K562 (cell line): ENCODE measurements at regions not wholly inside any gene's neighbourhood (a gene's known extent, or its start where the extent isn't known, plus 50 kb on each side); places are given as distances from the start of the nearest gene placed in this dataset.

Experiments used
- GATAD2A ChIP-seq: fragments of 450-650 bp; IDR thresholded peaks from 2 replicates; pipeline ENCODE4 v1.6.1; 2017
- POLR2AphosphoS5 ChIP-seq: IDR thresholded peaks from 2 replicates; pipeline ENCODE4 v1.6.1; 2011; ENCODE audit warnings: mild to moderate bottlenecking, low read depth, low read length, moderate library complexity; ENCODE audit not compliant: control insufficient read depth, insufficient read depth
- RFX1 ChIP-seq: fragments of 450-650 bp; IDR thresholded peaks from 2 replicates; pipeline ENCODE4 v1.6.1; 2016; ENCODE audit warnings: mild to moderate bottlenecking, moderate library complexity
- SIN3A ChIP-seq, 2 experiments: fragments of 150-350 bp in 1 of 2; IDR thresholded peaks; 2 replicates each; pipeline ENCODE4 v1.6.1; 2011 to 2016; ENCODE audit warnings: borderline replicate concordance in 2 of 2, low read depth in 2 of 2, low read length in 2 of 2, mild to moderate bottlenecking in 2 of 2, moderate library complexity in 2 of 2; ENCODE audit not compliant: control insufficient read depth in 1 of 2
- TAF15 ChIP-seq: fragments of 200-400 bp; formaldehyde crosslinking; IDR thresholded peaks from 2 replicates; pipeline ENCODE4 v1.6.1; 2017; ENCODE audit warnings: mild to moderate bottlenecking, low read depth, low read length, moderate library complexity
- TEAD4 ChIP-seq, 2 experiments: sonication (generic) in 1 of 2; formaldehyde crosslinking in 1 of 2; IDR thresholded peaks; 2 replicates each; pipeline versions ENCODE4 v1.6.1 to v1.8.0; 2012 to 2022; ENCODE audit warnings: borderline replicate concordance in 1 of 2, inconsistent platforms in 1 of 2, low read length in 1 of 2, mild to moderate bottlenecking in 1 of 2, missing genetic modification reagents in 1 of 2
- ZNF408 ChIP-seq: fragments of 250-450 bp; sonication (Bioruptor Pico); IDR thresholded peaks from 2 replicates; pipeline ENCODE4 v1.4.0; 2020; ENCODE audit warnings: low read depth, mild to moderate bottlenecking, moderate library complexity
- TF ChIP-seq, protein P1 (sequence below): fragments of 250-450 bp; sonication (Bioruptor Pico); IDR thresholded peaks from 2 replicates; pipeline ENCODE4 v1.4.0; 2020; ENCODE audit warnings: mild to moderate bottlenecking, moderate library complexity
- TF ChIP-seq, protein P2 (sequence below), 3 experiments: IDR thresholded peaks in 2 of 3; conservative IDR thresholded peaks in 1 of 3; 2 replicates each; pipeline ENCODE4 v1.5.1; 2011 to 2012; ENCODE audit warnings: low read length in 3 of 3, mild to moderate bottlenecking in 3 of 3, control low read depth in 2 of 3, improper control_type of control experiment in 1 of 3, inconsistent platforms in 1 of 3, low read depth in 1 of 3, mixed read lengths in 1 of 3, moderate library complexity in 1 of 3; ENCODE audit not compliant: insufficient read depth in 2 of 3
- TF ChIP-seq, protein P3 (sequence below): fragments of 450-650 bp; IDR thresholded peaks from 2 replicates; pipeline ENCODE4 v1.6.1; 2016; ENCODE audit warnings: missing biosample characterization, missing genetic modification characterization

DNA sequence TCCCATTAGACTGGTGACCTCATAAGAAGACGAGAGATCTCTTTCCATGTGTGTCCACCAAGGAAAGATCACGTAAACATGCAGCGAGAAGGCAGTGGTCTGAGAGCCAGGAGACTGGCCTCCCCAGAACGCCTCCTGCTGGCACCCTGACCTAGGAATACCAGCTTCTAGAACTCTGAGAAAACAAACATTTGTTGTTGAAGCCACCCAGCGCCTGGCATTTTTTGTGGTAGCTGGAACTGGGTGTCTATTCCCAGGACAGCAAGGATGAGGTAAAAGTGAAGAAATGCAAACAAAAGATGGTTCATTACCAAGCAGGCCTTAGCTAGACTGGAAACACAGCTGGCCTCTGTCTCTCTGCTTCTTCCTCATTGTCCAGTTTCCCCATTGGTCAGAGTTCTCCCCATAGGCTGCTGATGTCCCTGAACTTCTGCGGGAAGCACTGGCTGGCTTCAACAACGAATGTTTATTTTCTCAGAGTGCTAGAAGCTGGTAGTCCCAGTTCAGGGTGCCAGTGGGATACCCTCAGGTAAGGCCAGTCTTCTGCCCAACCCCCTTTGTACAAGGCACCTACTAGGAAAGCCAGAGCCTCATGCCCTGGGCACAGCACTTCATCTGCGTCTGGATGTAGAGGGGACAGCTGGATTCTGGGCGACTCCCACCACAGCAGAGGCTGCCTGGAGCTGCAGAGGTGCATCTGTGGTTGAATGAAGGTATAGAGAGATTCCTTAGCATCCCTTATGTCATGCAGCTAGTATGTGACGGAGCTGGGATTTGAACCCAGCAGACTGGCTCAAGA, 304.9 kb downstream of the TCERG1L start:
- TF ChIP-seq, protein P1, sequence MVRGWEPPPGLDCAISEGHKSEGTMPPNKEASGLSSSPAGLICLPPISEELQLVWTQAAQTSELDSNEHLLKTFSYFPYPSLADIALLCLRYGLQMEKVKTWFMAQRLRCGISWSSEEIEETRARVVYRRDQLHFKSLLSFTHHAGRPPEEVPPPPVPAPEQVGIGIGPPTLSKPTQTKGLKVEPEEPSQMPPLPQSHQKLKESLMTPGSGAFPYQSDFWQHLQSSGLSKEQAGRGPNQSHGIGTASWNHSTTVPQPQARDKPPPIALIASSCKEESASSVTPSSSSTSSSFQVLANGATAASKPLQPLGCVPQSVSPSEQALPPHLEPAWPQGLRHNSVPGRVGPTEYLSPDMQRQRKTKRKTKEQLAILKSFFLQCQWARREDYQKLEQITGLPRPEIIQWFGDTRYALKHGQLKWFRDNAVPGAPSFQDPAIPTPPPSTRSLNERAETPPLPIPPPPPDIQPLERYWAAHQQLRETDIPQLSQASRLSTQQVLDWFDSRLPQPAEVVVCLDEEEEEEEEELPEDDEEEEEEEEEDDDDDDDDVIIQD, result no peak
- TF ChIP-seq RFX1 (no peak), POLR2AphosphoS5 (no peak), GATAD2A (no peak), SIN3A (IDR thresholded peaks at IDR 0.05; ENCODE audit: borderline replicate concordance in 2 of 2, control insufficient read depth in 1 of 2, low read depth in 2 of 2, low read length in 2 of 2) (no peak), TAF15 (no peak), TEAD4 (IDR thresholded peaks at IDR 0.05; ENCODE audit: low read length) (no peak), TEAD4 (CRISPR knock-in tag; IDR thresholded peaks at IDR 0.05; ENCODE audit: borderline replicate concordance) (no peak), ZNF408 (CRISPR knock-in tag) (no peak)
- TF ChIP-seq, protein P2, sequence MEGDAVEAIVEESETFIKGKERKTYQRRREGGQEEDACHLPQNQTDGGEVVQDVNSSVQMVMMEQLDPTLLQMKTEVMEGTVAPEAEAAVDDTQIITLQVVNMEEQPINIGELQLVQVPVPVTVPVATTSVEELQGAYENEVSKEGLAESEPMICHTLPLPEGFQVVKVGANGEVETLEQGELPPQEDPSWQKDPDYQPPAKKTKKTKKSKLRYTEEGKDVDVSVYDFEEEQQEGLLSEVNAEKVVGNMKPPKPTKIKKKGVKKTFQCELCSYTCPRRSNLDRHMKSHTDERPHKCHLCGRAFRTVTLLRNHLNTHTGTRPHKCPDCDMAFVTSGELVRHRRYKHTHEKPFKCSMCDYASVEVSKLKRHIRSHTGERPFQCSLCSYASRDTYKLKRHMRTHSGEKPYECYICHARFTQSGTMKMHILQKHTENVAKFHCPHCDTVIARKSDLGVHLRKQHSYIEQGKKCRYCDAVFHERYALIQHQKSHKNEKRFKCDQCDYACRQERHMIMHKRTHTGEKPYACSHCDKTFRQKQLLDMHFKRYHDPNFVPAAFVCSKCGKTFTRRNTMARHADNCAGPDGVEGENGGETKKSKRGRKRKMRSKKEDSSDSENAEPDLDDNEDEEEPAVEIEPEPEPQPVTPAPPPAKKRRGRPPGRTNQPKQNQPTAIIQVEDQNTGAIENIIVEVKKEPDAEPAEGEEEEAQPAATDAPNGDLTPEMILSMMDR (IDR thresholded peaks at IDR 0.05 in 2 of 3, conservative IDR thresholded peaks at IDR 0.05 in 1 of 3; ENCODE audit: insufficient read depth in 2 of 3, low read depth in 1 of 3, low read length in 3 of 3), result no peak
- TF ChIP-seq, protein P3, sequence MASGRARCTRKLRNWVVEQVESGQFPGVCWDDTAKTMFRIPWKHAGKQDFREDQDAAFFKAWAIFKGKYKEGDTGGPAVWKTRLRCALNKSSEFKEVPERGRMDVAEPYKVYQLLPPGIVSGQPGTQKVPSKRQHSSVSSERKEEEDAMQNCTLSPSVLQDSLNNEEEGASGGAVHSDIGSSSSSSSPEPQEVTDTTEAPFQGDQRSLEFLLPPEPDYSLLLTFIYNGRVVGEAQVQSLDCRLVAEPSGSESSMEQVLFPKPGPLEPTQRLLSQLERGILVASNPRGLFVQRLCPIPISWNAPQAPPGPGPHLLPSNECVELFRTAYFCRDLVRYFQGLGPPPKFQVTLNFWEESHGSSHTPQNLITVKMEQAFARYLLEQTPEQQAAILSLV (tag), result no peak
